Hepatocyte (in vitro differentiated cells): ENCODE measurements at regions not wholly inside any gene's neighbourhood (a gene's known extent, or its start where the extent isn't known, plus 50 kb on each side); places are given as distances from the start of the nearest gene placed in this dataset.

Experiments
- DNase-seq: peaks from one replicate; pipeline ENCODE4 v3.0.0-alpha.2; 2016; ENCODE audit warnings: low spot score
- H2AFZ ChIP-seq: fragments of 200-600 bp; sonication (generic); 2 replicates; pipeline ENCODE4 v1.6.0; 2016; ENCODE audit warnings: antibody characterized with exemption, mild to moderate bottlenecking
- H3K27ac ChIP-seq: fragments of 200-600 bp; sonication (generic); 2 replicates; pipeline ENCODE4 v1.5.1; 2016; ENCODE audit warnings: mild to moderate bottlenecking
- H3K27me3 ChIP-seq: fragments of 200-600 bp; sonication (generic); 2 replicates; pipeline ENCODE4 v1.6.1; 2016
- H3K36me3 ChIP-seq: fragments of 200-600 bp; sonication (generic); replicated peaks from 2 replicates; pipeline ENCODE4 v1.5.1; 2016; ENCODE audit warnings: low read depth; ENCODE audit not compliant: insufficient read depth
- H3K4me1 ChIP-seq: fragments of 200-600 bp; sonication (generic); 2 replicates; pipeline ENCODE4 v1.5.1; 2016; ENCODE audit warnings: mild to moderate bottlenecking, moderate library complexity; ENCODE audit not compliant: insufficient read depth
- H3K4me2 ChIP-seq: fragments of 200-600 bp; sonication (generic); 2 replicates; pipeline ENCODE4 v1.6.0; 2016
- H3K4me3 ChIP-seq: fragments of 200-600 bp; sonication (generic); 2 replicates; pipeline ENCODE4 v1.5.1; 2016; ENCODE audit warnings: mild to moderate bottlenecking
- H3K79me2 ChIP-seq: fragments of 200-600 bp; sonication (generic); 2 replicates; pipeline ENCODE4 v1.6.0; 2017; ENCODE audit warnings: mild to moderate bottlenecking
- H3K9me2 ChIP-seq: fragments of 200-600 bp; sonication (generic); replicated peaks from 2 replicates; pipeline ENCODE4 v1.6.0; 2017; ENCODE audit warnings: mild to moderate bottlenecking; ENCODE audit not compliant: insufficient read depth
- H3K9me3 ChIP-seq: fragments of 200-600 bp; sonication (generic); 2 replicates; pipeline ENCODE4 v1.5.1; 2016; ENCODE audit warnings: low read depth, mild to moderate bottlenecking
- H4K20me1 ChIP-seq: fragments of 200-600 bp; sonication (generic); 2 replicates; pipeline ENCODE4 v1.6.0; 2016; ENCODE audit warnings: mild to moderate bottlenecking; ENCODE audit not compliant: insufficient read depth, poor library complexity, severe bottlenecking
- EZH2 ChIP-seq: fragments of 200-600 bp; sonication (generic); IDR thresholded peaks from 2 replicates; pipeline ENCODE4 v1.6.1; 2016; ENCODE audit warnings: antibody characterized with exemption, mild to moderate bottlenecking, borderline replicate concordance
- EZH2phosphoT487 ChIP-seq: fragments of 200-600 bp; sonication (generic); IDR thresholded peaks from one replicate; pipeline ENCODE4 v1.6.1; 2018; ENCODE audit warnings: antibody characterized with exemption, mild to moderate bottlenecking, low read depth, moderate library complexity; ENCODE audit not compliant: unreplicated experiment, severe bottlenecking
- WGBS: methylation state at CpG from one replicate; pipeline ENCODE4 v1.1.6; 2016; ENCODE audit warnings: low lambda C conversion rate; ENCODE audit errors: missing lambda C conversion rate; 5-methylcytosine and 5-hydroxymethylcytosine counted together
- TF ChIP-seq, protein P1 (sequence below): fragments of 200-600 bp; sonication (generic); IDR thresholded peaks from 2 replicates; pipeline ENCODE4 v1.5.1; 2016; ENCODE audit warnings: antibody characterized with exemption, mild to moderate bottlenecking; ENCODE audit not compliant: poor library complexity

DNA sequence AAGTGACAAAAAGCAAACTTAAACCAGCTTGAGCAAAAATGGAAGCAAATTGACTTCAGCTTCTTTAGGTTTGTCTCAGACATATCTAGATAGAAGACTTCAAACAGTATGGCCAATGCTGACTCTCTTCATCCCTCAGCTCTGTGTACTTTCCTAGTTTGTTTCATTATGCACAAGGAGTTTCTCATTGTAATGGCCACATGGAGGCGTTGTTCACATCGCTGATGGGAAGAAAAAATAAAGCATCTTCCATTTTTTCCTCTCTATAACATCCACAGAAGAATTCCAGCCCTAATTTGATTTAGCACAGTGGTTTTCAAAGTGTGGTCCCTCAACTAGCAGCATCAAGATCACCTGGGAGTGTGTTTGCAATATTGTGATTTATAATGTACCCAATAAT is 397.5 kb upstream of the PRKX start:
- H3K4me2 ChIP-seq = no peak overlapping the region
- no peaks in the 10 kb centered on the region for H4K20me1 ChIP-seq
- 70% methylated on average over 2 of the region's 2 CpGs for WGBS
- TF ChIP-seq EZH2phosphoT487 (no peak), EZH2 (no peak)
- TF ChIP-seq, protein P1, sequence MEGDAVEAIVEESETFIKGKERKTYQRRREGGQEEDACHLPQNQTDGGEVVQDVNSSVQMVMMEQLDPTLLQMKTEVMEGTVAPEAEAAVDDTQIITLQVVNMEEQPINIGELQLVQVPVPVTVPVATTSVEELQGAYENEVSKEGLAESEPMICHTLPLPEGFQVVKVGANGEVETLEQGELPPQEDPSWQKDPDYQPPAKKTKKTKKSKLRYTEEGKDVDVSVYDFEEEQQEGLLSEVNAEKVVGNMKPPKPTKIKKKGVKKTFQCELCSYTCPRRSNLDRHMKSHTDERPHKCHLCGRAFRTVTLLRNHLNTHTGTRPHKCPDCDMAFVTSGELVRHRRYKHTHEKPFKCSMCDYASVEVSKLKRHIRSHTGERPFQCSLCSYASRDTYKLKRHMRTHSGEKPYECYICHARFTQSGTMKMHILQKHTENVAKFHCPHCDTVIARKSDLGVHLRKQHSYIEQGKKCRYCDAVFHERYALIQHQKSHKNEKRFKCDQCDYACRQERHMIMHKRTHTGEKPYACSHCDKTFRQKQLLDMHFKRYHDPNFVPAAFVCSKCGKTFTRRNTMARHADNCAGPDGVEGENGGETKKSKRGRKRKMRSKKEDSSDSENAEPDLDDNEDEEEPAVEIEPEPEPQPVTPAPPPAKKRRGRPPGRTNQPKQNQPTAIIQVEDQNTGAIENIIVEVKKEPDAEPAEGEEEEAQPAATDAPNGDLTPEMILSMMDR = no peak
- H3K9me3 ChIP-seq = no peaks in the 10 kb centered on the region
- no peak overlapping the region for H3K4me3 ChIP-seq
- H3K79me2 ChIP-seq = no peaks in the 10 kb centered on the region
- no peaks in the 10 kb centered on the region for H3K27me3 ChIP-seq
- H3K9me2 ChIP-seq = no peaks in the 10 kb centered on the region
- H3K36me3 ChIP-seq = no peaks in the 10 kb centered on the region
- H3K27ac ChIP-seq = no peak overlapping the region
- no peak overlapping the region for H2AFZ ChIP-seq
- H3K4me1 ChIP-seq = no peaks in the 10 kb centered on the region
- no peak for DNase-seq

DNA sequence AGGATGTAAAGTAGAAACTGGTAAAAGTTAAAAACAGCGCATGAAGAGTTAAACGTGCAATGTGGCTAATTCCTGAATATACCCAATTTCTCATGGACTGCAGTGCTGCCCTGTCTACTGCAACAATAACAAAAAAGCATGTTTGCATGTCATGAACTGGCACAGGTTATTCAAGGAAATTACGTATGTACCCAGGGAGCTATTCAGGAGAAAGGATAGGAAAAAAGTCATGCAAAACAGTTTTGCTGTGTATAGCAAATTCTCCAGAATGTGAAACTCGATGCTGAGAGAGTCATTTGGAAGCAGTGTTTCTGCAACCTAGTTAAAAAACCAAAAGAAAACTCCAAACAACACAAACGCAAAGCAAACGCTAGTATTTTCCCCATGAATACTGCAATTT is 381.5 kb upstream of the PRKX start:
- DNase-seq = no peak
- TF ChIP-seq, protein P1 = no peak
- TF ChIP-seq EZH2phosphoT487 (no peak), EZH2 (no peak)
- Histone ChIP-seq H3K79me2 (no peaks in the 10 kb centered on the region), H3K4me3 (no peak overlapping the region), H3K4me1 (peaks cover 3% of the 10 kb centered on the region), H2AFZ (no peak overlapping the region), H3K36me3 (no peaks in the 10 kb centered on the region), H3K27me3 (no peaks in the 10 kb centered on the region), H4K20me1 (no peaks in the 10 kb centered on the region), H3K4me2 (peak overlapping the region; percentile 29), H3K9me3 (no peaks in the 10 kb centered on the region), H3K9me2 (no peaks in the 10 kb centered on the region), H3K27ac (no peak overlapping the region)
- 47% methylated on average over 6 of the region's 6 CpGs for WGBS

GRCh38 chrX:4091046-4091760 is 377.8 kb upstream of the PRKX start:
- no peaks in the 10 kb centered on the region for H3K36me3 ChIP-seq
- peaks cover 3% of the 10 kb centered on the region for H3K4me1 ChIP-seq
- no peaks in the 10 kb centered on the region for H3K9me3 ChIP-seq
- no peak for TF ChIP-seq EZH2phosphoT487
- TF ChIP-seq EZH2 = no peak
- TF ChIP-seq, protein P1 = no peak
- H3K27me3 ChIP-seq = no peaks in the 10 kb centered on the region
- whole genome bisulfite sequencing = 45% methylated on average over 6 of the region's 6 CpGs
- H3K27ac ChIP-seq = no peak overlapping the region
- H3K4me2 ChIP-seq = no peak overlapping the region
- no peak overlapping the region for H2AFZ ChIP-seq
- no peaks in the 10 kb centered on the region for H3K79me2 ChIP-seq
- no peaks in the 10 kb centered on the region for H3K9me2 ChIP-seq
- DNase-seq = no peak
- no peak overlapping the region for H3K4me3 ChIP-seq
- no peaks in the 10 kb centered on the region for H4K20me1 ChIP-seq
